ENCODE measurements at regions not wholly inside any gene's neighbourhood (a gene's known extent, or its start where the extent isn't known, plus 50 kb on each side); places are given as distances from the start of the nearest gene placed in this dataset.

GRCh38 chr2:160812830-160813505 is 319.4 kb upstream of the RBMS1 start:
- TF ChIP-seq ZC3H10 (CRISPR knock-in tag; IDR thresholded peaks at IDR 0.05) (no peak), POU6F1 (CRISPR knock-in tag; IDR thresholded peaks at IDR 0.05; ENCODE audit: borderline replicate concordance, low read depth) (no peak), ESRRG (CRISPR knock-in tag; IDR thresholded peaks at IDR 0.05) (no peak), OSR1 (CRISPR knock-in tag; IDR thresholded peaks at IDR 0.05) (no peak), CSRNP3 (CRISPR knock-in tag; IDR thresholded peaks at IDR 0.05) (no peak), TSHZ2 (CRISPR knock-in tag; IDR thresholded peaks at IDR 0.05) (no peak), ARNTL (CRISPR knock-in tag; IDR thresholded peaks at IDR 0.05; ENCODE audit: borderline replicate concordance, low read depth) (no peak), CREB5 (CRISPR knock-in tag; IDR thresholded peaks at IDR 0.05; ENCODE audit: low read depth) (no peak), ISL1 (CRISPR knock-in tag; IDR thresholded peaks at IDR 0.05) (no peak), CSDC2 (CRISPR knock-in tag; IDR thresholded peaks at IDR 0.05) (no peak), TCF4 (CRISPR knock-in tag; IDR thresholded peaks at IDR 0.05; ENCODE audit: borderline replicate concordance) (no peak), GLIS3 (CRISPR knock-in tag; IDR thresholded peaks at IDR 0.05) (no peak), RARB (CRISPR knock-in tag; IDR thresholded peaks at IDR 0.05) (no peak), ZNF565 (CRISPR knock-in tag; conservative IDR thresholded peaks at IDR 0.05; ENCODE audit: low read depth) (no peak), ZNF8 (CRISPR knock-in tag; IDR thresholded peaks at IDR 0.05) (no peak), ZNF70 (CRISPR knock-in tag; IDR thresholded peaks at IDR 0.05) (no peak)
- no peak for ATAC-seq

- TF ChIP-seq OSR1 (CRISPR knock-in tag; IDR thresholded peaks at IDR 0.05): no peak
- TF ChIP-seq RARB (CRISPR knock-in tag; IDR thresholded peaks at IDR 0.05): no peak
- no peak for TF ChIP-seq ISL1 (CRISPR knock-in tag; IDR thresholded peaks at IDR 0.05)
- TF ChIP-seq POU6F1 (CRISPR knock-in tag; IDR thresholded peaks at IDR 0.05; ENCODE audit: borderline replicate concordance, low read depth): no peak
- TF ChIP-seq ZNF565 (CRISPR knock-in tag; conservative IDR thresholded peaks at IDR 0.05; ENCODE audit: low read depth): no peak
- no peak for TF ChIP-seq SNAI2 (CRISPR knock-in tag; IDR thresholded peaks at IDR 0.05)
- no peak for TF ChIP-seq ZFP30 (CRISPR knock-in tag; IDR thresholded peaks at IDR 0.05)
- TF ChIP-seq ZNF70 (CRISPR knock-in tag; IDR thresholded peaks at IDR 0.05): no peak
- no peak for ATAC-seq
These were observed 319.9 kb upstream of the RBMS1 start for GRCh38 chr2:160813506-160813858.

DNA sequence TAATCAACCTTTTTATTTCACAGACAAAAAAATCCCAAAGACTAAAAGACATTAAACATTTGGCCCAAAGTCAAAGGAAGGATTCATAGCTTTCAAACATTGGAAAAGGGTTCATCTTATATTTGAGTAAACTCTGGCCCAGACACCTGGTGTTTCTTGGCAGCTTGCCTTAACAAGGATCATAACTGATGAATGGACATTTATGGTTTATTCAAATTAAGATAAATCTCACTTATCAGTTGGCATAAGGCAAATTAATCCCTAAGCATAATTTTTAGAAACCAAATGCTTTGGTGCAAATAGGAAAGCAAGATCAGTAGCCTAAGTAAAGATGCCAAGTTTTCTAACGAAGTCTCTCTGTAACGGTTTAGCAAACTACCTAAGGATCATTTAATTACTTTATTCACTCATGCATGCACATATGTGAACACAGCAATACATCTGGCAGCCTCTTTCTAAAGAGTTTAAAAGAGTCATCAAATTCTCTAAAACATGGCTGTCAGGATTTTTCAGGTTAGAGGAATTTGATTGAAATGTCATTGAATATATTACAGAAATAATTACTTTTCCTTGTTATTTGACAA is 323.4 kb upstream of the RBMS1 start:
- ATAC-seq: no peak
- TF ChIP-seq POU6F1 (CRISPR knock-in tag; IDR thresholded peaks at IDR 0.05; ENCODE audit: borderline replicate concordance, low read depth) (no peak), TCF4 (CRISPR knock-in tag; IDR thresholded peaks at IDR 0.05; ENCODE audit: borderline replicate concordance) (peak; percentile 39; the same call in 1 of the 2 replicates), CREB5 (CRISPR knock-in tag; IDR thresholded peaks at IDR 0.05; ENCODE audit: low read depth) (no peak)

Measured in SK-N-SH treated with all-trans-retinoic acid at 6 μM for 48 hours (cell line).